Activated T-helper 9 cell treated with anti-CD3 and anti-CD28 coated beads, Interleukin-2, amount 50 U/mL, for 16 hours (primary cell): ENCODE measurements at regions not wholly inside any gene's neighbourhood (a gene's known extent, or its start where the extent isn't known, plus 50 kb on each side); places are given as distances from the start of the nearest gene placed in this dataset.

Experiments used
- DNase-seq: peaks from one replicate; pipeline ENCODE4 v3.0.0-alpha.2; 2020; ENCODE audit warnings: low read depth

GRCh38 chr4:80124246-80125211 is 51.5 kb upstream of the ANTXR2 start:
- DNase-seq = no peak
